ENCODE measurements at regions not wholly inside any gene's neighbourhood (a gene's known extent, or its start where the extent isn't known, plus 50 kb on each side); places are given as distances from the start of the nearest gene placed in this dataset.

- no peak for FAIRE-seq
- no peak for DNase-seq (ENCODE audit: insufficient read length, low spot score)
- no peak for TF ChIP-seq POLR2A (IDR thresholded peaks at IDR 0.05; ENCODE audit: low read depth, low read length)
These were observed 120.8 kb downstream of the PTCSC3 start for GRCh38 chr14:36055681-36056225.

DNA sequence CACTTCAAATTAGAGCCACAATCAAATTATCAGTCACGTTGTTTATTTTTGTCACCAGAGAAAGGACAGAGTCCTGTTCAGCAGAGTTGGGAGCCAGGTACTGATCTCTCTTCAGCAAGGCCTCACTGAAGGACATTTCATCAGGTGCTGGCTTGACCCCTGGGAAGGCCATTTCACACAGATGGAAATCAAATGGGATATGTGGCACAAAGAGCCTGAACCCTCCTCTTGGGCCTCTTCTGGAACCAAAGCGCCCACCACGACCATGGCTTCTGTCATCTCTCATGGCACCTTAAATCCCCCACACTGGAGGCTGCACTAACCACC is 121.5 kb downstream of the PTCSC3 start:
- DNase-seq (ENCODE audit: insufficient read length, low spot score) (no peak), FAIRE-seq (no peak)
- no peak for TF ChIP-seq POLR2A (IDR thresholded peaks at IDR 0.05; ENCODE audit: low read depth, low read length)

DNA sequence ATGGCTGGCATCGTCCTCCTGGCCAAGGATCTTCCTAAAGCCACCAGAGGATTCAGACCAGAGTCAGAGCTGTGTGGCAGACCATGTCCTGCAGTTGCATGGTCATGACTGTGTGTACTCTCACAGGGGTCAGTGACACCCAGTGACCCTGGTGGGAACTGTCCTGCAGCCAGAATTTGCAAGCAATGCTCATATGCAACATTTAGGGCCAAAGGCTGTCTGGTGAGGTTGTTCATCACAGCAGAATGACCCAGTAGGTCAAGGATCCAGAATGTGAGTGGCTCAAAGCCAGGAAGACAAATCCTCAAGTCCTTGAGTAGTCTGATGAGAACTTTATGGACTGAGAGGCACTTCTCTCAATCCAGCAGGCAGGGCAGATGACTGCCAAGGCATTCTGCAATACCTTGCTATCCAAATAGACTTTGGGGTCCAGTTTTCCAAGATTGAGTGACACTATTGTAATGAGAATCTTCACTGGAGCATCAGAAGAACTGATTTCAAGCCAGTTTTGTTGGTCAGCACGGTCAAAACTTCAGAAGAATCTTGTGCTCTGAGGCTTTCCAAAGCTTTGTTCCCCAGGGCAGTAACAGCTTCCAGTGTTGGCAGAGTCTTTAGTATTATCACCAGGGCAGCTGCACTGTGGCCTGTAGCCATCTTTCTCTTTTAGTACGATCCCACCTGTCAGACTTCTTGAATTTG is 122.0 kb downstream of the PTCSC3 start:
- TF ChIP-seq POLR2A (IDR thresholded peaks at IDR 0.05; ENCODE audit: low read depth, low read length), result no peak
- FAIRE-seq, result no peak
- no peak for DNase-seq (ENCODE audit: insufficient read length, low spot score)

DNA sequence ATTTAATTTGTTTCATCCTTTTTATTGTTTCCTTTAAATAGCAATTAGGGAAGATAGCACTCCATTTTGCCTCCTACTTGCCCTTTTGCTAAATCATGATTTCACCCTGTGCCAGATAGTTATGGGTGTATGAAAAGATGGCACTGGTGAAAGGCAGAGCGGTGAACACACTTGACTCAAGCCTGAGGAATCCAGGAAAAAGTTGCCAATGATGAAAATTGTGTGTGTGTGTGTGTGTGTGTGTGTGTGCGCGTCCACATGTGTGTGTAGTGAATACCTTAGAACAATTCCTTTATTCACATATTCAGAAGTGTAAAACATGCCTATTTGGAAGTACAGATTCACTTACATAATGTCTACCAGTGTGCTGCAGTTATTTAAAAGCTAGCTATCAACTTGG is 123.8 kb downstream of the PTCSC3 start:
- no peak for FAIRE-seq
- TF ChIP-seq POLR2A (IDR thresholded peaks at IDR 0.05; ENCODE audit: low read depth, low read length), result no peak
- no peak for DNase-seq (ENCODE audit: insufficient read length, low spot score)

- no peak for TF ChIP-seq POLR2A (IDR thresholded peaks at IDR 0.05; ENCODE audit: low read depth, low read length)
- FAIRE-seq (no peak), DNase-seq (ENCODE audit: insufficient read length, low spot score) (no peak)
These were observed 124.5 kb downstream of the PTCSC3 start for GRCh38 chr14:36052063-36052462.

DNA sequence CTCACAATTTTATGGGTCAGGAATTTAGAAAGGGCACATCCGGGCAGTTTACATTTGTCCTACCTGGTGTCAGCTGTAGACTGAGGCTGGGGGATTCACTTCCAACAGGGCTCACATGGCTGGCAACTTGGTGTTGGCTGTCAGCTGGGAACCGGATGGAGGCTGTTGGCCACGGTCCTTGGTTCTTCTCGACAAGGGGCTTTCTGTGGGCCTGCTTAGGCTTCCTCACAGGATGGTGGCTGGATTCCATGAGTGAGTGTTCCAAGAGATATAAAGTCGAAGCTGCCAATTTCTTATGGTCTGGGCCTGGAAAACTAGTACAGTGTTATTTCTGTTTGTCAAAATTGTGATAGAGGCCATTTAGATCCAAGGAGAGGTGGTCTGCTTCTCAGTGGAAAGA is 127.9 kb downstream of the PTCSC3 start:
- FAIRE-seq (no peak), DNase-seq (ENCODE audit: insufficient read length, low spot score) (no peak)
- TF ChIP-seq POLR2A (IDR thresholded peaks at IDR 0.05; ENCODE audit: low read depth, low read length), result no peak

- no peak for DNase-seq (ENCODE audit: insufficient read length, low spot score)
- no peak for FAIRE-seq
- TF ChIP-seq POLR2A (IDR thresholded peaks at IDR 0.05; ENCODE audit: low read depth, low read length), result no peak
These were observed 128.6 kb downstream of the PTCSC3 start for GRCh38 chr14:36047912-36048311.

DNA sequence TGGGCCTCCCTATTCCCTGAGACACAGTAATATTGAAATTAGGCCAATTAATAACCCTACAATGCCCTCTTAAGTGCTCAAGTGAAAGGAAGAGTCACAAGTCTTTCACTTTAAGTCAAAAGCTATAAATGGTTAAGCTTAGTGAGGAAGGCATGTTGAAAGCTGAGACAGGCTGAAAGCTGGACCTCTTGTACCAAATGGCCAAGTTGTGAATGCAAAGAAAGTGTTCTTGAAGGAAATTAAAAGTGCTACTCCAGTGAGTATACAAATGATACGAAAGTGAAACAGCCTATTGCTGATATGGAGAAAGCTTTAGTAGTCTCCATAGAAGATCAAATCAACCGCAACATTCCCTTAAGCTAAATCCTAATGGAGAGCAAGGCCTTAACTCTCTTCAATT is 140.8 kb downstream of the PTCSC3 start:
- DNase-seq (ENCODE audit: insufficient read length, low spot score) (no peak), FAIRE-seq (no peak)
- no peak for TF ChIP-seq POLR2A (IDR thresholded peaks at IDR 0.05; ENCODE audit: low read depth, low read length)

GRCh38 chr14:36028665-36029064 is 147.9 kb downstream of the PTCSC3 start:
- DNase-seq (ENCODE audit: insufficient read length, low spot score), result no peak
- no peak for FAIRE-seq
- no peak for TF ChIP-seq POLR2A (IDR thresholded peaks at IDR 0.05; ENCODE audit: low read depth, low read length)

- FAIRE-seq, result no peak
- no peak for TF ChIP-seq POLR2A (IDR thresholded peaks at IDR 0.05; ENCODE audit: low read depth, low read length)
- DNase-seq (ENCODE audit: insufficient read length, low spot score), result no peak
These were observed 148.3 kb downstream of the PTCSC3 start for GRCh38 chr14:36028218-36028617.

DNA sequence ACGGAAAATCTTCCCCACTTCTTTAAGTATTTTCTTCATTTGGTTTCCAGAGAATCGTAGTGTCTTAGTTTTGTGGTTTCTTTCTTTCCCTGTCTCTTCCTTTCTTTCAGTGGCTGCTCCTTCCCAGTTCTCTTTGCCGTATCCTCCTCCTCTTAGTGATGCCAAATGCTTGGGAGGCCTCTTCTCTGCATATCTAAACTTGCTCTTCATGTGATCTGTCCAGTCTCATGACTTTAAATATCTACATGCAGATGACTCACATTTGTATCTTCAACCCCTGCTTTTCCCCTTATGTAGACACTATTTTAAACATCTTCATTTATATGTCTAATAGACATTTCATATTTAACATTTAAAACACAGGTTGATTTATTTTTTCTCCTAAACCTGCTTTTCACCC is 149.2 kb downstream of the PTCSC3 start:
- TF ChIP-seq POLR2A (IDR thresholded peaks at IDR 0.05; ENCODE audit: low read depth, low read length), result no peak
- DNase-seq (ENCODE audit: insufficient read length, low spot score), result no peak
- FAIRE-seq, result no peak

DNA sequence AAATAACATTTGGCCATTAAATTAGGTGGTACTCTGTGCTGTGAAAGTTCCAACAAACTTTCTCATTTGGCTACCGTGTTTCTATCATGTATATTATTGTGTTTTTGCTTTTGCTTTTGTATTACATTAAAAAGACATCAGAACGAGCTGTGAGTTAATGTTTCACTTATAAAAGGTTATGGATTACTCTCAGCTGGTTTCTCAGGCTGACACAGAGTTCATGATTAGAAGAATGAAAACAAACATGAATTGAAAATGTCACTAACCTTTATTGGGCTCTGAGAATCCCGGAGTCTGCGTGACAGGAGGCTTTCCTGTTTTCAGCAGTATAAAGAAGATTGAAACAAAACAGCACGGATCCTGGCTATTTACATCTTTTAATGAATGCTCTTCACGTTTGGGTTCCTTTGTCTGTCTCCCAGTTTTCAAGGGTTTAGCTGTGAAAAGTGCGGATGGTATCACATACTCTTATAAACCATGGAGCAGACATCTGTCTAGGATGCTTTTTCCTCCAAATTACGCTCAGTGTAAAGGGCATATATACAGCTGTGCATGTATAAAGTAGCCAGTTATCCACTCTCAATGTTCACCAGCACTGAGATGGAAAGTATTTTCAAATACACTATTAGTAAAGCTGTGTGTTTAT is 153.6 kb downstream of the PTCSC3 start:
- no peak for TF ChIP-seq POLR2A (IDR thresholded peaks at IDR 0.05; ENCODE audit: low read depth, low read length)
- FAIRE-seq (no peak), DNase-seq (ENCODE audit: insufficient read length, low spot score) (no peak)

- DNase-seq (ENCODE audit: insufficient read length, low spot score) (no peak), FAIRE-seq (no peak)
- TF ChIP-seq POLR2A (IDR thresholded peaks at IDR 0.05; ENCODE audit: low read depth, low read length), result no peak
These were observed 154.8 kb downstream of the PTCSC3 start for GRCh38 chr14:36021591-36022320.

DNA sequence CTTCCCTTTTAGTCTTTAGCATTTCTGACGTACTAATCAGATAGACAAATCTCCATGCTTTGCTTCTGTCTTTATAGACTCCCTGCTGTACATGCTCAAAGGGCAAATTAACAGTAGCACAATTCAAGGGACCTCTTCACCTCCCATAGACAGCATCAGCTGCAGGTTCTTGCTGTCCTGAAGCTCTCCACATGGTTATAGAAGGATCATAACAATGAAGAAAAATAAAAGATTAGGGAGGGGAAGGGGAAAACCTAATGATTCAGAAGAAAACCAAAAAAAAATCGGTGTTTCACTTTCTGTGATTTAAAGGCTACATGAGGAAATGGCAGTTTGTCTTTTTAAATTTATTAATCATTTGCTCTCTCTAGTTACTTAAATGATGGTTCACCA is 155.5 kb downstream of the PTCSC3 start:
- FAIRE-seq, result no peak
- TF ChIP-seq POLR2A (IDR thresholded peaks at IDR 0.05; ENCODE audit: low read depth, low read length), result no peak
- DNase-seq (ENCODE audit: insufficient read length, low spot score), result no peak
